ENCODE measurements at regions not wholly inside any gene's neighbourhood (a gene's known extent, or its start where the extent isn't known, plus 50 kb on each side); places are given as distances from the start of the nearest gene placed in this dataset.

DNA sequence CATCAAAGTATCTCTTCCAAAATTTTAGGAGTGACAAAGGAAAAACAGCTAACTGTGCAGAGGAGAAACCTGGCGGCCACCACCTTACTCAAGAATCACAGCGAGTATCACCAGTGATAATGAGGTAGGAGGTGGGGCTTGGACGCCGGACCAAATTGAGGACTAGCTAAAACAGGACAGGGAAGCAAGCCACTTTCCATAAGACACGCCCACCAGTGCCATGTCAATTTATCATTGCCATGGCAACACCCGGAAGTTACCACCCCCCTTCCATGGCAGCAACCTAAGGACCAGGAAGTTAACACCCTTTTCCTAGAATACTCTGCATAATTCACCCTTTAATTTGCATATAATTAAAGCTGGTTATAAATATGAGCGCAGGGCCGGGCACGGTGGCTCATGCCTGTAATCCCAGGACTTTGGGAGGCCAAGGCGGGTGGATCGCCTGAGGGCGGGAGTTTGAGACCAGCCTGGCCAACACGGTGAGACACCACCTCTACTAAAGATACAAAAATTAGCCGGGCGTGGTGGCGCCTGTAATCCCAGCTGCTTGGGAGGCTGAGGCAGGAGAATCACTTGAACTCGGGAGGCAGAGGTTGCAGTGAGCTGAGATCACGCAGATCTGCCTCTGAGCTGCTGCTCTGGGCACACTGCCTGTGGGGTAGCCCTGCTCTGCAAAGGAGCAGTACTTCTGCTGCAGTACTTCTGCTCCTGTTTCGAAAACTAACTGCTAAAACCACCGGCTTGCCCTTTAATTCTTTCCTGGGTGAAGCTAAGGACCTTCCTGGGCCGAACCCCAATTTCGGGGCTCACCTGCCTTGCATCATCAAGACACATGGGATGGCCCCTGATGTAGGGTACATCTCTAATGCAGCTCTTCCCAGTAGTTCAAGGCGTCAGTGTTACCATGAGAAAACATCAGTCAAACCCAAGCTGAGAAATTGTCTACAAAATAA, 116.7 kb downstream of the HMX1 start:
- no peak for DNase-seq (ENCODE audit: low read depth)

DNA sequence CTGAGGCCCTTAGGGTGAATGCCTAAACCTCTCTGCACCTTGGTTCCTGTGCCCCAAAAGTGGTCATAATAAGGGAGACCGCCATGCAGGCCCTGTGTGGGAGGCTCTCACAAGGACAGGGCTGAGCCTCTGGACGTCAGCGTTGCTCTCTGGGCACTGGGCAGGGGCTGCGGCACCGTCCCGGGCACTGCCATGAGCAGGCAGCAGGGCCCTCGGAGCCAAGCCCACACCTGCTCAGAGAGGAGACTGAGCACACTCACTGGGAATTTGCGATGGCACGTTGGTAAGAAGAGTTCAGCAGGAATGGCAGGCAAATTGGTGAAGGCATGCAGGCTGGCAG, 123.4 kb downstream of the HMX1 start:
- no peak for DNase-seq (ENCODE audit: low read depth)

DNA sequence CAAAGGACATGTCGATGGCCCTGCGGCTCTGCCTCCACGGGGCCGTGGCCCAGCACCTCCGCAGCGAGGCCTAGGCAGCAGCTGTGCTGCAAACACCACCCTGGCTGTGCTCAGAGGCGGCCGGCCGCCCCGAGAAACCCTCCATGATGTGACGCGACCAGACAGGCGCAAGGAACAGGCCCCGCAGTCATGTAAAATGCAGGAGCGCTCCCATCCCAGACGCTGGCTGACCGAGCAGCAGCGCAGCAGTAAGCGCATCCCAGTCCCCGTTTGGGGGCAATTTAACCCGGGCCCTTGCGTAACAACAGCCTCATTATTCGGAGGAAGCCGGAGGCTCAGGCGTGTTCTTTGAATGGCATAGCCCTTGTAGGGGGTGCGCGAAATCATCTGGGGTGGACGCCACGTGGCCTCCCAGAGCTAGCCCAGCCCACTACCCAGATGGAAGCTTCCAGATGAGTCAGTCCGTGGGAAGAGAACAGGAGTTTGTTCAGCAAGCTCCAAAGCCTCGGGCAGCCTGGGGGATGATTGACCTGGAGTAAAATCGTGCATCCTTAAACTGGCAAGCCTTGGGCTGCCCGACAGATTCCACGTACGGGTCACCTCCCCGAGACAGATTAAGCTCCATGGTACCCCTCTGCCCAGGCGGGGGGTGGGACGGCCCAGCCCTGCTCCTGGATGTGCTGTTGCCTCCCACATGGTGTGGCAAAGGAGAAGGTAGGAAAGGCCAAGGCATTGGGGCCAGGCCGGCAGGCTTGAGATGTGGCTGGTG, 124.0 kb downstream of the HMX1 start:
- DNase-seq (ENCODE audit: low read depth): no peak

- DNase-seq (ENCODE audit: low read depth): no peak
Measured at GRCh38 chr4:8746523-8747466, 124.8 kb downstream of the HMX1 start.

- no peak for DNase-seq (ENCODE audit: low read depth)
Measured at GRCh38 chr4:8745826-8746225, 125.8 kb downstream of the HMX1 start.

DNA sequence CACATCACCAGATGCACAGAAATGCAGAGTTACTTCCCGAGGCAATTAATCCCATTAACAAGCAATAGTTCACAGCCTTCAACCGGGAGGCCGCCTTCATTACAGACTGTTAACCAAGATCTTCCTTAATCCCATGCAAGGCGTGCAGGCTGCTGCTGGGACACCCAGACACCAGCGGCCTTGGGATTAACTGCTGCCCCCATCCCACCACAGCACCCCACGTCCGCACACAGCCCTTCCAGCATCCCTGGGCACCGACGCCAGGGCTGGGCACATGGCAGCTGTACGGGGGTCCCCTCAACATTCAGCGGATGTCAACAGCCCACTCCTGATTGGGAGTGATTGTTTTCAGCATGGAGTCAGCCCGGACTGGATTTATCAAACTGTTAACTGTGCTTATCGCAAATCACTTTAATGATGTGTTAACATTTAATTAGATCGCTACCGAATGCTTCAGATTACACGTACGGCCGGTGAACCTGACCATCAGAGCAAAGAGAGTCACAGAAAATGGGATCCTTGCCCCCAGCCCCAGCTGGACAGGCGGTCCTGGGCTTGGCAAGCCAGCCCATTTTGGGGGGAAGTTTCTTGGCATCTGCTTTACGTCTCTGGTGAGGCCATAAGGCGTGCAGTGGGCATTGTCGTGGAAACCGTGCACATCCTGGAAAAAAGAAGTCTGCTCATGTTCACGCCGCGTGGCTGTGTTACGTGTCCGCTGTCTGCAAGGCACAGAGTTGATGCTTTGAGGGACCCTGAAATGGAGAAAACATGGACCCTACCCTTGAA, 126.4 kb downstream of the HMX1 start:
- no peak for DNase-seq (ENCODE audit: low read depth)

- DNase-seq (ENCODE audit: low read depth): no peak
Measured at GRCh38 chr4:8744083-8744805, 127.4 kb downstream of the HMX1 start.

GRCh38 chr4:8742546-8742945, 129.1 kb downstream of the HMX1 start:
- DNase-seq (ENCODE audit: low read depth): no peak

- DNase-seq (ENCODE audit: low read depth): no peak
Measured at GRCh38 chr4:8741513-8742226, 130.0 kb downstream of the HMX1 start.

DNA sequence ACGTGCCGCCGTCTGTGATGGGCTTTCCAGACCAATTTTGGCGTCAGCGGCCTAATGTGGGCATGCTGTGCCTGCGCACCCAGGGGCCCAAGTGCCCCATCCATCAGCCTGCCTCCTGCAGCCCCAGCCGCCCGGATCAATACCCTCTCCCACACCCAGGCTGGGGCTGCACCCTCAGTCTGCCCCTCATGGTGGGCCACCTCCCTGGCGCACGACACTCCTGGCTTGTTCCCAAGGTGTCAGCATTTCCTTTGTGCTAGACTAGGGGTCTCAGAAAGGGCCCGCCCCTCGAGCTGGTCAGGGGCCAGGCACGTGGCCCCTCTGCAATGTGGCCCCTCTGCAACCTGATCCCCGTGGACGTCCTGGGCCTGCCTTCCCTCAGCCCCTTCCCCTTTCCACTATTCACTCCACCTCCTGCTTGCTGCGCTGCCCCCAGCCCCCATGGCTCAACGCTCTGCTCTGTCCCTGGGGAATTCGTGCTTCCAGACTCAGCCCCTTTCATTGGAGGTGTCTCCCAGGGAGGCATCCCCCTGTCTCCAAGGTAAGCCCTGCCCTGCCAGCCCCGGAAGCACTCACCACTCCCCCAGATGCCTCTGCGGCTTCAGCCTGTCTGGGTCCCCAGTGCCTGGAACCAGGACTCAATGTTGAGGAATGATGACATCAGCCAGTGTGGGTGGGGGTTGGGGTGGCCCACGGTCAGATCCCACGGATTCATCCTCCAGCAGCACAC, 130.8 kb downstream of the HMX1 start:
- DNase-seq (ENCODE audit: low read depth): no peak

GRCh38 chr4:8739820-8740665, 131.6 kb downstream of the HMX1 start:
- no peak for DNase-seq (ENCODE audit: low read depth)

DNA sequence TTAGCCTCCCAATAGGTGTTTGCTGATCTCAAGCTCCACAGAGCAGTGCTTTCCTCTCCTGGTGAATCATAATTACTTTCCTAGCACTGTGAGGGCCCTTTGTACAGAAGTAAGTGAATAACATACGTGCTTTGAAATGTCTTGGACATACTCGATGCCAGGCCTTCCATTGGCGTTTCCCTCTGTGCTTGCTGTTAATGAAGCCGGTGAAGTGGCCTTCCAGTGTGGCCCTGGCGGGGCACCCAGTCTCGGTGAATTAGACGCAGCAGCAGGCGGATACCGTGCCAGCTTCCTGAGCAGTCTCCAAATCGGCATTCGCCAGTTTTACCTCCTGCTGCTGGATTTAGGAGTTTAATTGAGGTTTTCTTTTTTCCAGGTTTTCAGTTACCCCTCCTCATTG, 132.3 kb downstream of the HMX1 start:
- DNase-seq (ENCODE audit: low read depth): no peak

DNA sequence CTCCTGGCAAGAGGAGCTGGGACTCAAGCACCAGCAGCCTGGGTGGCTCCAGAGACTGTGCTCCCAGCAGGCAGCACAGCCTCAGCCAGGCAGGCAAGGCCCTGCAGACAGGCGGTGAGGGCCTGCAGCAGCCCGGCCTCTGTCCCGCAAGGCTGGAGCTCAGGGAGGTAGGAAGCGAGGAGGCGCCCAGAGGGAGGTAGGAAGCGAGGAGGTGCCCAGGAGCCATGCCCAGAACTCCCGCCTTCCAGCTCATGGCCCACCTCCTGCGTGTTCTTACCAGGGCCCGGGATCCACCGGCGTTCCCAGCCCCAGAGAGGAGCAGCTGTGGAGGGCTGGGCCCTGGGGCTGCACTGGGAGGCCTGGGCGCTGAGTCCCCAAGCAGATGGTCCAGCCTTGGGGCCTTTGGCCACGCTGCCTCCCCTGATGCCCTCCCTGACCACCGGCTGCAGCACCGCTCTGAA, 133.1 kb downstream of the HMX1 start:
- DNase-seq (ENCODE audit: low read depth): no peak

GRCh38 chr4:8737601-8738279, 133.9 kb downstream of the HMX1 start:
- no peak for DNase-seq (ENCODE audit: low read depth)

DNA sequence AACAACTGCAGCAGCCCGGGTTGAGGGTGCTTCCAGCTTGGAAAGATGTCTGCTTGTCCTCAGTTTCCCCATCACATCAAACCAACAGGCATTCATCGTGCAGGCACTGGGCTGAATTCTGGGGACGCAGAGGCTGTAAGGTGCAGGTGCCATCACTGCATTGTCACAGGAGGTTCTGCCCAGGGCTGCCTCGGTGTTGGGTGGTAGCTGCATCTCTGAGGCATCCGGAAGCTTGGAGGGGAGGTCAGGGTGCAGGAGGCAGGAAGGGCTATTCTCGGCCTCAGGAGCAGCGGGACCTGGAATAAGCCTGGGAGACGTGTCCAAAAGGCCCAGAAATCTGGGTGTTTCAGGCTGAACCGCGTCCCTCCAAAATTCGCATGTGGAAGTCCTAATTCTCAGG, 134.6 kb downstream of the HMX1 start:
- no peak for DNase-seq (ENCODE audit: low read depth)

DNA sequence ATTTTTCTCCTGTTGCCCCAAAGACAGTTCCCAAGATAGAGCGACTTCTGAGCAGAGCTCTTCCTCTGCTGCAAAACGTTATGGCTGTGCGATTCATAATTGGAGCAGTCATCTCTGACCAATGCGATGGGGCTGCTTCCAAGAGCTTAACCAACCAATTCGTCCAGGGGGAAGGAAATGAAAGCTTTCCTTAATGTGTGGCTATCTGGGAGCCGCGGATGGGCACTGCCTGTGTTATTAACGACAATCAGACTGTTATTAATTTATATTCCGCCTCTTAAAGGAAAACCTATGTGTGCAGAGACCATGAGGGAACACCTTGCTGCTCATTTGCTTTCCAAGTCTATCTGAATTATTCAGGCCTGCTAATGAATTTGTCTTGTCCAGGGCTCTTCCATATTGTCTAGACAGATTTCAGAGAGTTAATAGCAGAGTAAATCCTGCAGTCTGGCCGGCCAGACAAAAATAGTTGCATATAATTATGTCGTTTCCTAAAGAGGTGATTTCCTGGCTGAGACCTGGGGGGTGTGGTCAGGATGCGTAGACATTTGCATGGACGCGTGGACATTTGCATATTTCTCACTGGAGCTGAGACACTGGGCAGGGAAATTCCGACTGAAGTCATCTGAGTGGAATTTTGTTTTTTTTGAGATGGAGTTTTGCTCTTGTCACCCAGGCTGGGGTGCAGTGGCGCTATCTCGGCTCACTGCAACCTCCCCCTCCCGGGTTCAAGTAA, 135.4 kb downstream of the HMX1 start:
- peak; percentile 2 for DNase-seq (ENCODE audit: low read depth)

All from HS-5 (cell line).